GM23338 (cell line): ENCODE measurements at regions not wholly inside any gene's neighbourhood (a gene's known extent, or its start where the extent isn't known, plus 50 kb on each side); places are given as distances from the start of the nearest gene placed in this dataset.

Experiments used
- ATAC-seq: fragments of 200-7000 bp; cut with Tn5 transposase; 3 replicates; pipeline ENCODE4 v1.9.1; 2020
- DNase-seq: peaks from one replicate; pipeline ENCODE4 v3.0.0-alpha.2; 2015; ENCODE audit warnings: low spot score
- H2AFZ ChIP-seq: fragments of 200-600 bp; sonication (generic); 2 replicates; pipeline ENCODE4 v1.8.0; 2016; ENCODE audit warnings: antibody characterized with exemption, mild to moderate bottlenecking, moderate library complexity
- H3F3A ChIP-seq: fragments of 200-600 bp; sonication (generic); replicated peaks from 2 replicates; pipeline ENCODE4 v1.8.0; 2017; ENCODE audit warnings: antibody characterized with exemption, mixed run types, low read depth
- H3K27ac ChIP-seq: fragments of 200-600 bp; sonication (generic); 2 replicates; pipeline ENCODE4 v1.6.1; 2016; ENCODE audit warnings: low read depth
- H3K27me3 ChIP-seq: fragments of 200-600 bp; sonication (generic); 2 replicates; pipeline ENCODE4 v1.8.0; 2016; ENCODE audit warnings: mild to moderate bottlenecking, mixed run types, moderate library complexity; ENCODE audit not compliant: insufficient read depth
- H3K36me3 ChIP-seq: fragments of 200-600 bp; sonication (generic); 2 replicates; pipeline ENCODE4 v1.8.0; 2016; ENCODE audit warnings: mild to moderate bottlenecking; ENCODE audit not compliant: insufficient read depth
- H3K4me1 ChIP-seq: fragments of 200-600 bp; sonication (generic); 2 replicates; pipeline ENCODE4 v1.8.0; 2016; ENCODE audit warnings: mild to moderate bottlenecking, moderate library complexity; ENCODE audit not compliant: insufficient read depth
- H3K4me2 ChIP-seq: fragments of 200-600 bp; sonication (generic); 2 replicates; pipeline ENCODE4 v1.7.1; 2017; ENCODE audit warnings: mixed run types
- H3K4me3 ChIP-seq: fragments of 200-600 bp; sonication (generic); 2 replicates; pipeline ENCODE4 v1.6.1; 2016; ENCODE audit warnings: mixed run types
- H3K79me2 ChIP-seq: fragments of 200-600 bp; sonication (generic); replicated peaks from 2 replicates; pipeline ENCODE4 v1.8.0; 2017; ENCODE audit warnings: mild to moderate bottlenecking; ENCODE audit not compliant: insufficient read depth
- H3K9me2 ChIP-seq: fragments of 200-600 bp; sonication (generic); 2 replicates; pipeline ENCODE4 v1.8.0; 2017; ENCODE audit not compliant: insufficient read depth
- H4K20me1 ChIP-seq: fragments of 200-600 bp; sonication (generic); replicated peaks from 2 replicates; pipeline ENCODE4 v1.8.0; 2017; ENCODE audit warnings: mild to moderate bottlenecking; ENCODE audit not compliant: insufficient read depth
- H3K27ac Mint-ChIP-seq: 2 replicates; pipeline ENCODE4 v1.8.0; 2020; ENCODE audit warnings: inconsistent platforms, mild to moderate bottlenecking, moderate library complexity, mixed read lengths
- H3K27me3 Mint-ChIP-seq: 3 replicates; pipeline ENCODE4 v1.8.0; 2022; ENCODE audit warnings: low read depth, mild to moderate bottlenecking, moderate library complexity, mixed read lengths, inconsistent platforms; ENCODE audit not compliant: insufficient read depth, poor library complexity
- H3K36me3 Mint-ChIP-seq: 3 replicates; pipeline ENCODE4 v1.8.0; 2021; ENCODE audit warnings: low read depth, mild to moderate bottlenecking, inconsistent platforms, moderate library complexity, mixed read lengths
- H3K4me1 Mint-ChIP-seq: 3 replicates; pipeline ENCODE4 v1.8.0; 2020; ENCODE audit warnings: mild to moderate bottlenecking, inconsistent platforms, mixed read lengths
- H3K4me3 Mint-ChIP-seq: 3 replicates; pipeline ENCODE4 v1.8.0; 2021; ENCODE audit warnings: moderate library complexity, mild to moderate bottlenecking, inconsistent platforms, mixed read lengths
- H3K9me3 Mint-ChIP-seq: 3 replicates; pipeline ENCODE4 v1.8.0; 2020; ENCODE audit warnings: moderate library complexity, mild to moderate bottlenecking, inconsistent platforms, mixed read lengths
- CTCF ChIP-seq, 2 experiments: fragments of 200-600 bp in 1 of 2; sonication (generic) in 1 of 2; conservative IDR thresholded peaks; 2 replicates each; pipeline versions ENCODE4 v1.5.1 to v1.6.1; 2016 to 2017; ENCODE audit warnings: antibody characterized with exemption in 2 of 2, low read depth in 2 of 2, mild to moderate bottlenecking in 2 of 2, moderate library complexity in 1 of 2
- EZH2 ChIP-seq: fragments of 200-600 bp; sonication (generic); IDR thresholded peaks from one replicate; pipeline ENCODE4 v1.8.0; 2017; ENCODE audit warnings: antibody characterized with exemption, mild to moderate bottlenecking, low read depth; ENCODE audit not compliant: unreplicated experiment
- EZH2phosphoT487 ChIP-seq: fragments of 200-600 bp; sonication (generic); IDR thresholded peaks from one replicate; pipeline ENCODE4 v1.8.1; 2018; ENCODE audit warnings: antibody characterized with exemption; ENCODE audit not compliant: unreplicated experiment
- JUNB ChIP-seq: IDR thresholded peaks from one replicate; pipeline ENCODE4 v1.6.1; 2016; ENCODE audit warnings: antibody characterized with exemption; ENCODE audit not compliant: unreplicated experiment
- NANOG ChIP-seq: IDR thresholded peaks from 2 replicates; pipeline ENCODE4 v1.6.1; 2016; ENCODE audit warnings: antibody characterized with exemption, borderline replicate concordance
- POLR2AphosphoS5 ChIP-seq: IDR thresholded peaks from 2 replicates; pipeline ENCODE4 v1.6.1; 2016; ENCODE audit warnings: antibody characterized with exemption, low read depth
- STAT1 ChIP-seq: IDR thresholded peaks from one replicate; pipeline ENCODE4 v1.6.1; 2016; ENCODE audit warnings: antibody characterized with exemption; ENCODE audit not compliant: unreplicated experiment
- ZNF114 ChIP-seq: fragments of 250-450 bp; sonication (Bioruptor Pico); IDR thresholded peaks from 2 replicates; pipeline ENCODE4 v1.5.0; 2020; ENCODE audit warnings: mild to moderate bottlenecking, moderate library complexity
- ZNF331 ChIP-seq: fragments of 250-450 bp; sonication (Bioruptor Pico); IDR thresholded peaks from 2 replicates; pipeline ENCODE4 v1.5.0; 2020; ENCODE audit warnings: low read depth, mild to moderate bottlenecking, moderate library complexity
- ZNF462 ChIP-seq: fragments of 250-450 bp; sonication (Bioruptor Pico); IDR thresholded peaks from 2 replicates; pipeline ENCODE4 v1.5.0; 2020; ENCODE audit warnings: mild to moderate bottlenecking, moderate library complexity

GRCh38 chr20:24770628-24771541, 178.2 kb upstream of the CST7 start (continued):
- TF ChIP-seq ZNF462 (CRISPR knock-in tag) (no peak), STAT1 (no peak)

- Histone ChIP-seq H3K27ac (no peak overlapping the region), H3K4me1 (no peaks in the 10 kb centered on the region), H3K9me2 (no peaks in the 10 kb centered on the region), H3K36me3 (no peaks in the 10 kb centered on the region), H3K27me3 (no peaks in the 10 kb centered on the region), H3K4me3 (no peak overlapping the region), H2AFZ (no peak overlapping the region), H4K20me1 (no peaks in the 10 kb centered on the region), H3K4me2 (no peak overlapping the region), H3K79me2 (no peaks in the 10 kb centered on the region), H3F3A (no peaks in the 10 kb centered on the region)
- H3K9me3 Mint-ChIP-seq, result peaks cover 14% of the 10 kb centered on the region
- no peak overlapping the region for H3K27ac Mint-ChIP-seq
- peaks cover 5% of the 10 kb centered on the region; the same call in 1 of the 3 replicates for H3K36me3 Mint-ChIP-seq
- H3K4me3 Mint-ChIP-seq, result no peak overlapping the region
- DNase-seq (no peak), ATAC-seq (no peak)
- H3K27me3 Mint-ChIP-seq, result peaks cover 2% of the 10 kb centered on the region
- H3K4me1 Mint-ChIP-seq, result peaks cover 13% of the 10 kb centered on the region
- TF ChIP-seq ZNF114 (CRISPR knock-in tag), result no peak
- TF ChIP-seq EZH2, result no peak
- no peak for TF ChIP-seq POLR2AphosphoS5
- no peak for TF ChIP-seq NANOG
- no peak for TF ChIP-seq EZH2phosphoT487
- no peak for TF ChIP-seq STAT1
- TF ChIP-seq CTCF (conservative IDR thresholded peaks at IDR 0.05; ENCODE audit: low read depth in 2 of 2), result no peak
- no peak for TF ChIP-seq JUNB
- no peak for TF ChIP-seq ZNF331 (CRISPR knock-in tag)
Observed at GRCh38 chr20:24771542-24772061, 177.5 kb upstream of the CST7 start.
